Body of pancreas (tissue), 4 donors: ENCODE measurements at regions not wholly inside any gene's neighbourhood (a gene's known extent, or its start where the extent isn't known, plus 50 kb on each side); places are given as distances from the start of the nearest gene placed in this dataset.

Experiments used
- POLR2A ChIP-seq, 3 donors: fragments of 450-650 bp; IDR thresholded peaks; one replicate each; pipeline ENCODE4 v1.6.1; 2016; ENCODE audit warnings: antibody characterized with exemption in 3 of 3, mild to moderate bottlenecking in 2 of 3
- TF ChIP-seq, protein P1 (sequence below), 7 experiments: fragments of 450-650 bp in 4 of 7; fragments of 200-600 bp in 3 of 7; sonication (generic) in 3 of 7; IDR thresholded peaks; one replicate each; pipeline ENCODE4 v1.5.1; 2016 to 2019; ENCODE audit warnings: antibody characterized with exemption in 7 of 7

DNA sequence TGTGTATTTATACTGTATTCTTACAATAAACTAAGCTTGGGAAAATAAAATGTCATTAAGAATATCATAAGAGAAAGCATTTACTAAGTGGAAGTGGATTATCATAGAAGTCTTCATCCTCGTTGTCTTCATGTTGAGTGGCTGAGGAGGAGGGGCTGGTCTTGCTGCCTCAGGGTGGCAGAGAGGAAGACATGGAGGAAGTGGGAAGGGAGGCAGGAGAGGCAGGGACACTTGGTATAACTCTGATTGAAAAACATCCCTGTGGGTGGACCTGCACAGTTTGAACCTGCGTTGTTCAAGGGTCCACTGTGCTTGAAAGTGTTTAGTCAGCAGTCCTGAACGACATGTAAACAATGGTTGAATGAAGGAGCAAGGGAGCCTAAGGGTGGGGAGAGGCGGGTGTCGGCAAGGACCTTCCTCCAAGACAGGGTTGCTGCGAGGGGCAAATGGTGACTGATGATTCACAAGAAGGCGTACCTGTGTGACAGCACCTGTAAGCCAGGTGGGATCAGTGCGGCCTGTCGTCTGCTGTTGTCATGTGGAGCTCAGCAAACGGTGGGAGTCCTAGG, 103.8 kb upstream of the KLF13 start:
- TF ChIP-seq, protein P1, sequence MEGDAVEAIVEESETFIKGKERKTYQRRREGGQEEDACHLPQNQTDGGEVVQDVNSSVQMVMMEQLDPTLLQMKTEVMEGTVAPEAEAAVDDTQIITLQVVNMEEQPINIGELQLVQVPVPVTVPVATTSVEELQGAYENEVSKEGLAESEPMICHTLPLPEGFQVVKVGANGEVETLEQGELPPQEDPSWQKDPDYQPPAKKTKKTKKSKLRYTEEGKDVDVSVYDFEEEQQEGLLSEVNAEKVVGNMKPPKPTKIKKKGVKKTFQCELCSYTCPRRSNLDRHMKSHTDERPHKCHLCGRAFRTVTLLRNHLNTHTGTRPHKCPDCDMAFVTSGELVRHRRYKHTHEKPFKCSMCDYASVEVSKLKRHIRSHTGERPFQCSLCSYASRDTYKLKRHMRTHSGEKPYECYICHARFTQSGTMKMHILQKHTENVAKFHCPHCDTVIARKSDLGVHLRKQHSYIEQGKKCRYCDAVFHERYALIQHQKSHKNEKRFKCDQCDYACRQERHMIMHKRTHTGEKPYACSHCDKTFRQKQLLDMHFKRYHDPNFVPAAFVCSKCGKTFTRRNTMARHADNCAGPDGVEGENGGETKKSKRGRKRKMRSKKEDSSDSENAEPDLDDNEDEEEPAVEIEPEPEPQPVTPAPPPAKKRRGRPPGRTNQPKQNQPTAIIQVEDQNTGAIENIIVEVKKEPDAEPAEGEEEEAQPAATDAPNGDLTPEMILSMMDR (IDR thresholded peaks at IDR 0.05): no peak
- no peak for TF ChIP-seq POLR2A (IDR thresholded peaks at IDR 0.05)
